Mesenchymal stem cell (in vitro differentiated cells and primary cell): ENCODE measurements at regions not wholly inside any gene's neighbourhood (a gene's known extent, or its start where the extent isn't known, plus 50 kb on each side); places are given as distances from the start of the nearest gene placed in this dataset.

Experiments
- DNase-seq: peaks from one replicate; pipeline ENCODE4 v3.0.0-alpha.2; 2013
- H2AFZ ChIP-seq: one replicate; pipeline ENCODE4 v1.6.1; 2013; ENCODE audit warnings: low read depth, mild to moderate bottlenecking, control low read depth, inconsistent platforms, low read length, moderate library complexity
- H2AK5ac ChIP-seq: 2 replicates; pipeline ENCODE4 v1.6.1; 2013; ENCODE audit warnings: low read length, moderate library complexity, mild to moderate bottlenecking, inconsistent platforms; ENCODE audit not compliant: severe bottlenecking
- H2BK120ac ChIP-seq: one replicate; pipeline ENCODE4 v1.6.1; 2013; ENCODE audit warnings: low read depth, mild to moderate bottlenecking, inconsistent platforms, low read length, moderate library complexity
- H2BK12ac ChIP-seq, 2 experiments: one replicate each; pipeline ENCODE4 v1.6.1; 2013; ENCODE audit warnings: inconsistent platforms in 2 of 2, low read length in 2 of 2, mild to moderate bottlenecking in 2 of 2, moderate library complexity in 2 of 2, control low read depth in 1 of 2
- H2BK15ac ChIP-seq: one replicate; pipeline ENCODE4 v1.6.1; 2013; ENCODE audit warnings: mild to moderate bottlenecking, low read depth, inconsistent platforms; ENCODE audit not compliant: poor library complexity, severe bottlenecking
- H2BK5ac ChIP-seq: 2 replicates; pipeline ENCODE4 v1.6.1; 2013; ENCODE audit warnings: low read depth, mild to moderate bottlenecking, low read length, control low read depth, inconsistent platforms; ENCODE audit not compliant: poor library complexity, severe bottlenecking
- H3K14ac ChIP-seq, 2 experiments: one replicate each; pipeline ENCODE4 v1.6.1; 2013; ENCODE audit warnings: inconsistent platforms in 2 of 2, low read length in 2 of 2, control low read depth in 1 of 2, mild to moderate bottlenecking in 1 of 2, moderate library complexity in 1 of 2
- H3K18ac ChIP-seq, 2 experiments: one replicate each; pipeline ENCODE4 v1.6.1; 2013; ENCODE audit warnings: inconsistent platforms in 2 of 2, low read length in 2 of 2, control low read depth in 1 of 2, low read depth in 1 of 2, mild to moderate bottlenecking in 1 of 2
- H3K23ac ChIP-seq, 2 experiments: one replicate each; pipeline ENCODE4 v1.6.1; 2013; ENCODE audit warnings: inconsistent platforms in 2 of 2, low read length in 2 of 2, mild to moderate bottlenecking in 2 of 2, moderate library complexity in 2 of 2, control low read depth in 1 of 2
- H3K27ac ChIP-seq: 2 replicates; pipeline ENCODE4 v1.5.1; 2013; ENCODE audit warnings: mild to moderate bottlenecking, moderate library complexity, low read length, control low read depth, inconsistent platforms; ENCODE audit not compliant: poor library complexity, severe bottlenecking
- H3K27me3 ChIP-seq, 2 experiments: 2 replicates each; pipeline versions ENCODE4 v1.6.1 to v1.7.0; 2013; ENCODE audit warnings: low read length in 2 of 2, mild to moderate bottlenecking in 2 of 2, moderate library complexity in 2 of 2, control low read depth in 1 of 2, inconsistent platforms in 1 of 2; ENCODE audit not compliant: control insufficient read depth in 1 of 2, insufficient read depth in 1 of 2
- H3K36me3 ChIP-seq, 2 experiments: 2 replicates each; pipeline versions ENCODE4 v1.6.1 to v1.7.0; 2013; ENCODE audit warnings: low read length in 2 of 2, control low read depth in 1 of 2, inconsistent platforms in 1 of 2, low read depth in 1 of 2, mild to moderate bottlenecking in 1 of 2; ENCODE audit not compliant: insufficient read depth in 2 of 2, control insufficient read depth in 1 of 2
- H3K4ac ChIP-seq, 2 experiments: one replicate each; pipeline ENCODE4 v1.6.1; 2013; ENCODE audit warnings: inconsistent platforms in 2 of 2, low read length in 2 of 2, mild to moderate bottlenecking in 2 of 2, moderate library complexity in 2 of 2, control low read depth in 1 of 2, low read depth in 1 of 2
- H3K4me1 ChIP-seq: 2 replicates; pipeline ENCODE4 v1.6.1; 2013; ENCODE audit warnings: low read depth, low read length, control low read depth; ENCODE audit not compliant: control insufficient read depth, insufficient read depth
- H3K4me2 ChIP-seq: 2 replicates; pipeline ENCODE4 v1.6.1; 2013; ENCODE audit warnings: low read length, mild to moderate bottlenecking, inconsistent platforms; ENCODE audit not compliant: poor library complexity, severe bottlenecking
- H3K4me3 ChIP-seq, 2 experiments: 2 replicates each; pipeline versions ENCODE4 v1.5.1 to v1.7.0; 2013; ENCODE audit warnings: low read length in 2 of 2, mild to moderate bottlenecking in 2 of 2, control low read depth in 1 of 2, low read depth in 1 of 2; ENCODE audit not compliant: insufficient read depth in 1 of 2
- H3K79me1 ChIP-seq: replicated peaks from 2 replicates; pipeline ENCODE4 v1.6.1; 2013; ENCODE audit warnings: mild to moderate bottlenecking, control low read depth, low read length, inconsistent platforms; ENCODE audit not compliant: poor library complexity, severe bottlenecking
- H3K9ac ChIP-seq: 2 replicates; pipeline ENCODE4 v1.7.0; 2013; ENCODE audit warnings: mild to moderate bottlenecking, low read length, moderate library complexity
- H3K9me3 ChIP-seq: 2 replicates; pipeline ENCODE4 v1.7.0; 2013; ENCODE audit warnings: mild to moderate bottlenecking, low read length; ENCODE audit not compliant: control insufficient read depth
- H4K8ac ChIP-seq: one replicate; pipeline ENCODE4 v1.6.1; 2013; ENCODE audit warnings: inconsistent platforms, mild to moderate bottlenecking, low read length, moderate library complexity
- H4K91ac ChIP-seq: one replicate; pipeline ENCODE4 v1.6.1; 2013; ENCODE audit warnings: mild to moderate bottlenecking, low read length, inconsistent platforms
- WGBS: methylation state at CpG from one replicate; pipeline ENCODE4 v1.1.7; 2013; ENCODE audit warnings: mixed read lengths; 5-methylcytosine and 5-hydroxymethylcytosine counted together

- H2AFZ ChIP-seq, result no peak overlapping the region
- no peak for DNase-seq
- no peak overlapping the region for H3K18ac ChIP-seq
Measured at GRCh38 chr2:215670396-215670795, 234.5 kb upstream of the FN1 start.

GRCh38 chr2:215668378-215668775 is 232.5 kb upstream of the FN1 start:
- 95% methylated on average over 4 of the region's 5 CpGs for WGBS
- H3K4me1 ChIP-seq, result no peaks in the 10 kb centered on the region
- H3K4me2 ChIP-seq, result no peak overlapping the region
- peak overlapping the region; percentile 70 for H3K9ac ChIP-seq
- H3K36me3 ChIP-seq, result no peaks in the 10 kb centered on the region
- H3K4me3 ChIP-seq, result no peak overlapping the region
- H2BK15ac ChIP-seq, result no peak overlapping the region
- H2AFZ ChIP-seq, result no peak overlapping the region
- no peak overlapping the region for H3K14ac ChIP-seq
- no peak overlapping the region for H3K4ac ChIP-seq
- H2BK120ac ChIP-seq, result no peak overlapping the region
- H4K91ac ChIP-seq, result no peak overlapping the region
- peaks cover 10% of the 10 kb centered on the region for H3K9me3 ChIP-seq
- no peak overlapping the region for H4K8ac ChIP-seq
- H2BK12ac ChIP-seq, result no peak overlapping the region
- H2AK5ac ChIP-seq, result no peak overlapping the region
- H3K18ac ChIP-seq, result peak overlapping the region in 1 of 2 experiments; percentile 40
- H2BK5ac ChIP-seq, result no peak overlapping the region
- no peak overlapping the region for H3K27ac ChIP-seq
- no peak for DNase-seq
- no peak overlapping the region for H3K23ac ChIP-seq
- H3K79me1 ChIP-seq, result peaks cover 2% of the 10 kb centered on the region
- no peaks in the 10 kb centered on the region for H3K27me3 ChIP-seq

More at GRCh38 chr2:215670396-215670795, 234.5 kb upstream of the FN1 start:
- Histone ChIP-seq H3K4me3 (no peak overlapping the region), H3K4me1 (no peaks in the 10 kb centered on the region), H2BK12ac (peak overlapping the region in 1 of 2 experiments; percentile 22), H3K4ac (no peak overlapping the region), H4K91ac (no peak overlapping the region), H3K23ac (no peak overlapping the region), H2BK15ac (no peak overlapping the region), H3K9ac (no peak overlapping the region), H3K4me2 (peak overlapping the region; percentile 22), H3K79me1 (no peaks in the 10 kb centered on the region), H2AK5ac (no peak overlapping the region), H2BK120ac (no peak overlapping the region), H3K27ac (no peak overlapping the region), H3K14ac (no peak overlapping the region), H3K27me3 (no peaks in the 10 kb centered on the region), H2BK5ac (no peak overlapping the region), H3K36me3 (no peaks in the 10 kb centered on the region), H3K9me3 (peaks cover 13% of the 10 kb centered on the region), H4K8ac (no peak overlapping the region)
- WGBS, result 70% methylated on average over 1 of the region's 4 CpGs

GRCh38 chr2:215667585-215668377 is 231.9 kb upstream of the FN1 start:
- H2AFZ ChIP-seq, result no peak overlapping the region
- H4K91ac ChIP-seq, result no peak overlapping the region
- no peak overlapping the region for H3K14ac ChIP-seq
- H3K9me3 ChIP-seq, result peaks cover 6% of the 10 kb centered on the region
- H2AK5ac ChIP-seq, result no peak overlapping the region
- peak overlapping the region; percentile 70 for H3K9ac ChIP-seq
- no peaks in the 10 kb centered on the region for H3K36me3 ChIP-seq
- no peak overlapping the region for H2BK5ac ChIP-seq
- no peak overlapping the region for H3K23ac ChIP-seq
- no peaks in the 10 kb centered on the region for H3K4me1 ChIP-seq
- H3K27ac ChIP-seq, result no peak overlapping the region
- H2BK15ac ChIP-seq, result peak overlapping the region; percentile 63
- no peak overlapping the region for H3K18ac ChIP-seq
- H3K27me3 ChIP-seq, result no peaks in the 10 kb centered on the region
- 96% methylated on average over 3 of the region's 10 CpGs for WGBS
- H3K4me2 ChIP-seq, result no peak overlapping the region
- no peak overlapping the region for H4K8ac ChIP-seq
- peak overlapping the region in 1 of 2 experiments; percentile 54 for H2BK12ac ChIP-seq
- DNase-seq, result no peak
- peak overlapping the region in 1 of 2 experiments; percentile 8 for H3K4me3 ChIP-seq
- H3K4ac ChIP-seq, result no peak overlapping the region
- H3K79me1 ChIP-seq, result peaks cover 2% of the 10 kb centered on the region
- no peak overlapping the region for H2BK120ac ChIP-seq

GRCh38 chr2:215664847-215665525 is 229.1 kb upstream of the FN1 start:
- no peak overlapping the region for H3K4me3 ChIP-seq
- no peak overlapping the region for H4K8ac ChIP-seq
- WGBS, result 25% methylated on average over 3 of the region's 3 CpGs
- no peak overlapping the region for H4K91ac ChIP-seq
- H3K14ac ChIP-seq, result no peak overlapping the region
- peak; percentile 94 for DNase-seq
- H3K4ac ChIP-seq, result no peak overlapping the region
- no peak overlapping the region for H2BK120ac ChIP-seq
- H2AK5ac ChIP-seq, result no peak overlapping the region
- peaks cover 3% of the 10 kb centered on the region for H3K4me1 ChIP-seq
- H3K36me3 ChIP-seq, result no peaks in the 10 kb centered on the region
- no peaks in the 10 kb centered on the region for H3K27me3 ChIP-seq
- no peak overlapping the region for H2BK12ac ChIP-seq
- no peak overlapping the region for H2BK5ac ChIP-seq
- no peak overlapping the region for H3K23ac ChIP-seq
- no peak overlapping the region for H2AFZ ChIP-seq
- H3K79me1 ChIP-seq, result peaks cover 2% of the 10 kb centered on the region
- peak overlapping the region; percentile 71 for H3K9ac ChIP-seq
- H3K27ac ChIP-seq, result peak overlapping the region; percentile 83
- H3K9me3 ChIP-seq, result no peaks in the 10 kb centered on the region
- H3K4me2 ChIP-seq, result no peak overlapping the region
- no peak overlapping the region for H2BK15ac ChIP-seq
- H3K18ac ChIP-seq, result no peak overlapping the region
